Ureter (tissue), 1 donor: ENCODE measurements at regions not wholly inside any gene's neighbourhood (a gene's known extent, or its start where the extent isn't known, plus 50 kb on each side); places are given as distances from the start of the nearest gene placed in this dataset.

Source experiments
- DNase-seq: peaks from one replicate; pipeline ENCODE4 v3.0.0-alpha.2; 2020; ENCODE audit warnings: low spot score
- donor health status: DM: yes; HTN: yes; CAD: no.

DNA sequence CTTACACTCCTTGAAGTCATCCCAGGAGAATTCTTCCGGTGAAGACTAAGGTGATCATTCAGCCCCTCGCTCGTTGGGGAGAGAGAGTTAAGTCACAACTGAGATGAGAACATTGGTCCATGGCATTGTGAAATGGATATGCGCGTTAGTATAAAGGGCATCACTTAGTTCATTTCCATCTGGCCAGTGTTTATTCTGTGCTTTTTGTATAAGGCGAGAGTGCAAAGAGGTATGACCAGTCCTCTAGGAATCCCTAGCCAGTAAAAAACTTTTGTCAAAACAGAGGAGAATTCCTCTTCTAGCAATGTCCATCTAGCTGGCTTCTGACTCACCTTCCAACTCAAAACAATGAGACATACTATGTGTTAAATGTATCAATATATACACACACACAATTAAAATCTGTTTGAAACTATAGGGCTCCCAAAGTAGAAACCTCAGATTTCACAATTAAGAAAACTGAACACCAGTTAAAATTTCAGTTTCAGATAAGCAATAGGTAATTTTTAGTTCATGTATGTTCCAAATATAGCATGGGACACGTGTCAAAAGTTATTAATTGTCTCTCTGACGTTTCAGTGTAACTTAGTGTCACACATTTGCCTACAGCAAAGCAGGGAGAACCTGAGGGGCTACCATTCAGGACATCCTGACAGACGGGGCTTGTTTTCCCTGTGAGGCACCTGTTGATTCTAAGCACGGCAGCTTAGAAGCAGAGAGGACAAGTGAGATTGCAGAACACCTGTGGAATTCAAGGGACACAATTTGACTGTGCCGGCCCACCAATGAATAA lies 158.9 kb downstream of the KLF6 start:
- DNase-seq: no peak

DNA sequence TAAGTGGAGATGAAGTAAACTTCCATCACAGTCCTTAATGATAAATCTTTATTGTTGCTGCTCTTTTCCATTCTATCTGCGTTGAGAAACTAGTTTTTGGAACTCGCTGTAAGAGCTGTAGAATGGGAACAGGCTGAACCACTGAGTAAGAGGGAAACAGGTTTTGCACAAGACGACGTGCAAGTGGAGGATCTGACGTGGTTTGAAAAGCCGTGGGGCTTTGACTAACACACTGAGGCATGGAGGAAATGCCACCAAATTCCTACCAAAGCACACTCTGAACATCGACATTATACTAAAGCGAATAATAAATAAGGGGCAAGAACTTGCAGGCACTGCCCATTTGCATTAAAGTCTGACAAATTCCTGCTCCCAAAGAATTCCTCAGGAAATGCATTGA lies 160.6 kb downstream of the KLF6 start:
- DNase-seq: no peak

DNA sequence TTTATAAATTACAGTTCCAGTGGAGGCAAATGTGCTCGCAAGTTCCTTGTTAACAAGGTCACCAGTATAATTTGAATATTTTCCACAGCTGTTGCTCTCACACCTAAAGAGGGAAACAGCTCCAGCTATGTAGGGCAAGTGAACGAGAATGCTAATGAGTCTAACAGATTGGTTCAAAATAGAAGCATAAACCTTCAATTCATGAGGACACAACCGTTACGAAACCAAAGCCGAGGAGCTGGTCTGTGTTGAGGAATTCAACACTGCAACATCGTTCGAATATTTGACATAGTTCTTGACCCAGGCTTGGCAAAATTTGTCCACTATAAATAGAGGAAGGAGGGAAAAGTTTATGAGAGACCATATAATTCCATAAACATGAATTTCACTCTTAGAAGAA lies 161.3 kb downstream of the KLF6 start:
- no peak for DNase-seq

DNA sequence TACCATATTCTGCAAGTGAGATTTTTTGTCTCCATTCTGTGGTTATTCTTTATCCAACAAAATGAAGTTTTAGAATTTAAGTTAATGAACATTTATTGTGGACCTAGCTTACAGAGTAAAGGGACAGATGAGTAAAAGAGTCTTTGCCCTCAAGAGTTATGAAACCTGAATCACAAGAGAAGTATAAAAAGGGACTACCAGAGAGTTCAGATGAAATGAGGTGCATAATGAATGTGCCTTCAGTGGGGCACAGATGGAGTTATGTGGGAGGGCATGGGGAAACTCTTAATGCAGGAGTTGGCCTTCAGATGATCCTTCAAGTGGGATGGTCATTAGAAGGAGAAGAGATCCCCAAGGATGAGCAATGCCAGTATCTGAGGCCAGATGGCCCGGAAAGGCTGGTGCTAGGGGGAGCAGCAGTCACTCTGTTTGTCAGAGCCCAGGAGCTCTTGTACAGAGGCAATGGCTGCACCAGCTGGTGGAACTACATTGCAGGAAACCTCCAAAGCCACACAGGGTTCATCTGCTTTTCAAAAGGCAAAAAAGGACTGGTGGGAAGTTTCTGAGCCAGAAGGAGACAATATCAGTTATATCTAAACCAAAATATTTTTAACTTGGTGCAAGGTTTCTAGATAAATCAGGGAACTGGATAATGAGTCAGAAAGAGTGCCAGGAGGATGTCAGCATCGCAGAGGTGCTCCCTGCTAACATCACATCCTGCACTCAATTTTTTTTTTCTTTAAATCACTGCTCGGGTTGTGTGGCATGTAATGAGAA lies 162.0 kb downstream of the KLF6 start:
- DNase-seq: no peak

DNA sequence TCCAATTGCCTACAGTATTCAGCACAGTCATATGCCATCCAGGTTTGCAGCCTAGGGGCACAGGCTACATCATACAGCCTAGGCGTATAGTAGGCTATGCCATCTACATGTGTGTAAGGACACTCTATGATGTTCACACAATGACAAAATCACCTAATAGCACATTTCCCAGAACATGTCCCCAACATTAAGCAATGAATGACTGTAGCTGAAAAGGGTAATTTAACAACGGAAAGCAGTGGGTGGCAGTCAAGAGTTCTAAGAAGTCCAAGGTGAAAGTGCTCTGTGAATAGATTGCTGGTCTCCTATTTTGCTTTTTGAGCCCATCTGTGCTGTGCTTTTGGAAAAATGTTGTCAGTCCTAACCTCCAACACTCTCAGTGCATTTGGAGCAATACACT lies 162.6 kb downstream of the KLF6 start:
- DNase-seq: no peak

DNA sequence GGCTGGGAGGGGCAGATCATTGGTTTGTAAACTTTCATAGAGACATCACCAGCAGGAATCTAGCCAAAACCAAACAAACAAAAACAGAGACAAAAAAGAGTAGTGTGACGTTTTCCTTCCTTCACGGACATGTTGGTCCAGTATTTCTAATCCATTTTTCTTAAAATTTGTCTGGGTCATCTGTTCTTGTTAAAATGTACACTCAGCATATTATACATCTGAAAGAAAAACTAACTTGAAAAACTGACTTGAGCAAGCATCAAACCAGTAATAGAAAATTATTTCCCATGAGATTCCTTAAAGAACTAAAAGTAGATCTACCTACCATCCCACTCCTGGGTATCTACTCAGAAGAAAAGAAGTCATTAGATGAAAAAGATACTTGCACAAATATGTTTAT lies 164.2 kb downstream of the KLF6 start:
- DNase-seq: no peak

DNA sequence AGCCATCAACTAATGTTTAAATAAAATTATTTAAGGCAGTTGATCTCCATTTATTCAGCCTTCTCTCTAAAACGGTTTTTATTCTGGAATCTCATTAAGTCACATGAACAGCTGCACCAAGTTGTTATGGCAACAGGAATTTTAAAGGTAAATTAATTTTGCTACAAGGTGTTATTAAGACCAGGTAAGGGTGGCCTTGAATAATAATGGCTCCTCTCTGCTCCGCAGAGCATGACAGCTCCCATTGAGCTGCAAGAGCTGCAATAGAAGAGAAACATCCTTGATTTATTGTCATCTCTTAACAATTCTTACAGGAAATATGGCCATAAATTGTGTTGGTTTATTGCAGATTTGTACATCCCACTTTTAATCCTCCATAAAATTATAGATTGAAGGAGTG lies 165.8 kb downstream of the KLF6 start:
- no peak for DNase-seq

DNA sequence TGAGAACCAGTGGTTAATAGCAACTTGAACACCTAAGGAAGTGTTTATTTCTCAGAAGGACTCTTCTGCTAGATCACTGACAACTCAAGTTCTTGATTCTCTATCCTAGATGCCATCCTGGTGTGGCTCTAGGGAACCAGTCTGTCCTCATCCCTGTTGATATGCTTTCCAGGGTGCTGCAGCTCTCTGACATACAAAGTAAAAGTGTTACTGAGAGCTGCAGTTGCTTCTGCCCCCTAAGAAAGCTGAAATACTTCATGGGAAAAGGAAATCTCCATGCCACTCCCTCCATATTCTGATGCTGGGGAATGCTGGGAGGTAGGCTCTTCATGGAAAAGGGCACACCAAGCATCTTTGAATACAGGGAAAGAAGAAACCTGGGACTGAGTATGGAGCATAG lies 168.1 kb downstream of the KLF6 start:
- no peak for DNase-seq

DNA sequence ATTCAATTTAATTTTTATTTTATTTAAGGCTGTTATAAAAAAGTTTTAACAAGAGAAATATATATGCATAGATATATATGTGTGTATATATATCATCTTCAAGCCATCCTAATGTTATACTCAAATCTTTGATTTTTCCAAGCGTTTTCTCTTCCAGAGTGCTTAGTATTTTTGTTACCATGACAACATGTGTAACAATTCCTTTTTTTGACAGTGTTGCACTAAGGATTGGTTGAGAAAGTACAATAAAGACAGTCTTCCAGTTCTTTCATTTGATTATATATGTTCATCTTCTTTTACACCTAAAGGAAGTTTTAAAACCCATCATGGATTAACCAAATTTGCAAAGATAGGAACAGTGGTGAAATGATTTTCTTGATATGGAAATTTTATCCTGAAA lies 171.7 kb downstream of the KLF6 start:
- no peak for DNase-seq

DNA sequence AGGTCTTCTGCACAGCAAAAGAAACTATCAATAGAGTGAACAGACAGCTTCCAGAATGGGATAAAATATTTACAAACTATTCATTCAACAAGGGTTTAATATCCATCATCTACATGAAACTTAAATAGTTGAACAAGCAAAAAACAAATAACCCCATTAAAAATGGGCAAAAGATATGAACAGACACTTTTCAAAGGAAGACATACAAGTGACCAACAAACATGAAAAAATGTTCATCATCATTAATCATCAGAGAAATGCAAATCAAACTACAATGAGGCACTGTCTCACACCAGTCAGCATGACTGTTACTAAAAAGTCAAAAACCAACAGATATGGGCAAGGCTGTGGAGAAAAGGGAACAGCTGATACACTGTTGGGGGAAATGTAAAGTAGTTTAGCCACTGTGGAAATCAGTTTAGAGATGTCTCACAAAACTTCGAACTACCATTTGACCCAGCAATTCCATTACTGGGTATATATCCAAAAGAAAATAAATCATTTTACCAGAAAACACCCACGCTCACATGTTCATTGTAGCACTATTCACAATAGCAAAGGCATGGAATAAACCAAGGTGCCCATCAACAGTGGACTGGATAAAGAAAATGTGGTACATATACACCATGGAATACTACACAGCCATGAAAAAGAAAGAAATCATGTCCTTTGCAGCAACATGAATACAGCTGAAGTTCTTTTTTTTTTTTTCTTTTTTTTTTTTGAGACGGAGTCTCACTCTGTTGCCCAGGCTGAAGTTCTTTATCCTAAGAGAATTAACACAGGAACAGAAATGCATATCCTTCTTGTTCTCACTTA lies 172.6 kb downstream of the KLF6 start:
- DNase-seq: no peak

DNA sequence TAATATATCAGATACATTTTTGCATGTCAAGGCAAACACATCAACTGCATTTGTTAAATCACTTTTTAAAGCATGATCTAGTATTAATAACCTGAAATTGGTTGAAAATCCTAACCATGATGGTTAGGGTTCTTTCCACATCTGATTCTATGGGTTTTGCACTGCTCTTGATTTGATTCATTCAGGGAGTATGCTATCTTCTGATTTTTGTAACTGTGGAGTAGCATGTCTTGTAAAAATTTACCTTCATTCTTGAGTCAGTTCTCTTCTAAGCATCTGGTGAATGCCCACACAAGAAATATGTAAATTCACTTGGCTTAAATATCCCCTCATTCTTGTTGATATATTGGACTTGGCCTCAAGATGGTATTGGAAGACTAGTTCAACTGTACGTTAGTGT lies 178.7 kb downstream of the KLF6 start:
- no peak for DNase-seq

DNA sequence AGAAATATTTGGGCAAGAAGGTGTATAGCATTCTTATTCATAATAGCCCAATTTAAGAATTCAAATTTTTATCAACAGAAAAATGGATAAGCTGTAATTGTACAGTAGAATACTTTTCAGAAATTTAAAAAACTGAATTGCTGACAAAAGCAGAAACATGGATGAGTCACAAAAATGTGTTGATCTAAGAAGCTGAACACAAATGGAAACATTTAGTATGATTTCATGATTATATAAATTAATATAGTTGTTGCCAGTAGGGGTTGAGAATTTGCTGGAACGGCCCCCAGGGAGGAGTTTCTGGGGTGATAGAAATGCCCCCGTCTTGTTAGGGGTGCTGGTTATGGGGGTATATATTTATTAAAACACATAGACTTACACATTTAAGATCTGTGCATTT lies 179.1 kb downstream of the KLF6 start:
- no peak for DNase-seq

DNA sequence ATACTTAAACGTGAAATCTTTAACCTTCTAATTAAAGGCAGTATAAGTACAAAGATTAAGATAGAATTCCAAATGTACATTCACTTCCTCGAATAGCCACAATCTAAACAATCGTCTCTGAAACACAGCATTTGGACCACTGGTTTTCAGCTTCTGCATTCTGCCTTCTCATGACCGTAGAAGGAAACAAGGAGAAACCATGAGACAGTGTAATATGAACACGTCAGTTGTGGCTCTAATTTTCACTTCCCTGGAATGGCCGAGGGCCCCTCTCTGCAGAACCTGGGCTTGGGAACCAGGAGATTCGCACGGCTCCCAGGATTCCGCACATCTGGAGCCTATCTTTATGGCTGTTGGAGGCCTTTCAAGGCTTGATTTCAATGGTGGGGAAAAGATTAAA lies 189.3 kb downstream of the KLF6 start:
- no peak for DNase-seq

DNA sequence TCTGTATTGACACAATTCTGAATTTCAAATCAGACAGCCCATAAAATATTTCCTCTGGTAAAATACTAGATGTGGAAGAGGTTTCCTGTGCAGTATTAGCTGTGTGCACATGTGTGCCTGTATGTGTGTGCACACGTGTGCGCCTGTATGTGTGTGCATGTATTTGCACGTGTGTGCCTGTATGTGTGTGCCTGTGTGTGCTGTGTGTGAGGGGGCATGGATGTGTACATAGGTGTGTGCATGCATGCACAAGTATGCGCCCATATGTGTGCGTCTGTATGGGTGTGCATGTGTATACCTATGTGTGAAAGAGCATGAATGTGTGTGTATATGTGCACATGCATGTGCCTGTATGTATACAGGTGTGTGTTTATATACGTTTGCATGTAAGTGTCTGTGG lies 191.4 kb downstream of the KLF6 start:
- no peak for DNase-seq

DNA sequence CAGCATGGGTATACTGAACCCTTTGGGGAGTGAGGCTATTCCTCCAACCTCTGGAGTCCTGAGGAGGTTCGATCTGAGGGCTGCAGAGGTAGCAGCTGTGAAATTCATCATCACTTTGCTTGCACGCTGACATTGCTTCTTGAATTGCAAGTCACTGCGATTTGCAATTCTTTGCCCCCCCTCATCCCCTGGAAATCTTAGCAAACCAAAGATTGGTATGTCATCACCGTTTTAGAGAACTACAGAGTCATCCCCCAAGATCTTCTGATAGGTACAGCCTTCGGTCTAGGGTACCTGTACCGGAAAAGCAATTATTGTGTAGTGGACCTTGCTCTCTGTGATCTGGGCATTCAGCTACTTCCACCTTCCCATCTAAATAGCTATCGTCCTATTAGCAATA lies 192.6 kb downstream of the KLF6 start:
- no peak for DNase-seq

DNA sequence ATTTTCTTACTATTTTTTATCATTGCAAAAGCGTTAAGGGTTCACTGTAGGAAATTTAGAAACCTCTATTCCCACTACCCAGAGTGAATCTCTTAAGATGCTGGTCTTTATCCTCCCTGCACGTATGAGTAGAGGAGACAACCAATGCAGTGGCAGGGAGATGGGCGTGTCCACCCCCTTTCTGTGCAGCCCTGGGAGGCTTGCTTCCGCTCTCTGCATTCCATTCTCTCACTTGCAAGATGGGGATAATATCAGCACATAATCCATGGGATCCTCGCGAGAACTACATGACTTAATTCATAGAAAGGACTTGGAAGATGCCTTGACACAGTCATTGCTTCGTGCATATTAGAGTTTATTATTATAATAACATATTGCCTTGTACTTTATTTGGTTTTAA lies 196.2 kb downstream of the KLF6 start:
- DNase-seq: no peak

DNA sequence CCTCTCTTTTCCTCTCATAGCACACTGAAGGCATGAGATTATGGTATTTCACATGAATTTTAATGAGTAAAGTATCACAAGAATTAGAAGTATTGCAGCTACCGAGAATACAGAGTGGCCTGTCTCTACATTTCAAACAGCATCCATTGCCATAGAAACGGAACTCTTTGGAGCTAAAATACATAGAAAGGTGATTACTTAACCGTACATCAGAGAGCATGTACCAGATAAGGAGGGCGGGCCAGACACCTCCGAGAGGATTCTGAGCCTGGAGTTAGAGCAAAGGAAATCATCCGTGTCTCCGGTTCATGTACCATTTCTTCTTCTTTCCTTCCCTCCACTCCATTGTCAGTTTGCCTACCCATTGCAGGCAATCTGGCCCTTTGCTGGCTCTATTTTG lies 196.7 kb downstream of the KLF6 start:
- DNase-seq: no peak

DNA sequence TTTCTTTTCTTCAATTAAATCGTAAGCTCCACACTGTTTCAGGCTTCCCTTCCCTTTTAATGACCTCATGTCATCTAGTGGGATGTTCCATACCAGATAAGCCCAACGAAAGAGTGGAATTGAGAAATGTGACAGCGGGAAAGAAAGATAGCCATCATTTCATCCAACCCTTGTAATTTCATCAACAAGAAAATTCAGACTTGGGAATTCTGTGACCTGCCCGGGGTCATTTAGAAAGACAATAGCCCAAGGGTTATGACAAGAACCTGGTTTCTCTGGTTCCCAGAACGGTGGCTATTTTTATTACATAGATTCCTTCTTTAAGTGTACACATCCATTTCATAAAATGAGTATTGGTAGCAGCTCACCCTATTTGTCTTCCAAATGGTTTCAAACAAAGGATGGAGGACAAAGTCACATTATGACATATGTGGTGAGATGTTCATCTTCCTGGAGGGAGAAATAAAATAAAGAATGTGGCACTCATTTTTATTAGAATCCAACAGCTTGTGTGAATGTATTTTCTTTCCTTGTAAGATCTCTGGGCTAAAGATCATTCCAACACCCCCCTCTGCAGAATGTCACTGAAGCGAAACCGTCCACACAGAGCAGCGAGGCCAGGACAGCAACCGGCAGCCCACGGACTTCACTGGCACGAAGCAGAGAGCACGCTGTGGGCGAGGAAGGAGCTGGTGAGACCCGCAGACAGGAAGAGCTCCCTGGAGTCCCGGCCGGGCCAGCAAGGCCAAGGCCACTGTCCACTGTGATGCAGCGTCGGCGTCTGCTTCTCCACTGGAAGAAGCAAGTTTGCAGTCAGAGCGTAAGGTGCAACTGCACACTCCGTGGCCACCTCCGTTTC lies 199.9 kb downstream of the KLF6 start:
- DNase-seq: no peak

DNA sequence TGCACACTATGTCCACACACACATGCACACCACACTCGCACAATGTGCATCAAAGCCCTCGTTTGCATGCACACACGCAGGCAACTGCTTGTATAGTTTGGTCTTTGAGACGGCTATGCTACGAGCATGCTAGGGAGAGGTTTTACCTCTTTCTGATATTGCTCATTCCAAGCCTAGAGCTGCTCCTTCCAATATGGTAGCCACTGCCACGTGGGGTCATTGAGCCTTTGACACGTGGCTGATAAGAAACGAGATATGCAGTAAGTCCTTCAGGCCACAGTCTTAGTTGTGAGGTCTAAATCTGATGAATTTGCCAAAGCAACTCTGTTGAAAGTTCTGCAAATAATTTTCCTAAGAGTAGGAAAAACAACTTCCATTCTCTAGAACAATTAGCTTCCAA lies 204.4 kb downstream of the KLF6 start:
- no peak for DNase-seq

DNA sequence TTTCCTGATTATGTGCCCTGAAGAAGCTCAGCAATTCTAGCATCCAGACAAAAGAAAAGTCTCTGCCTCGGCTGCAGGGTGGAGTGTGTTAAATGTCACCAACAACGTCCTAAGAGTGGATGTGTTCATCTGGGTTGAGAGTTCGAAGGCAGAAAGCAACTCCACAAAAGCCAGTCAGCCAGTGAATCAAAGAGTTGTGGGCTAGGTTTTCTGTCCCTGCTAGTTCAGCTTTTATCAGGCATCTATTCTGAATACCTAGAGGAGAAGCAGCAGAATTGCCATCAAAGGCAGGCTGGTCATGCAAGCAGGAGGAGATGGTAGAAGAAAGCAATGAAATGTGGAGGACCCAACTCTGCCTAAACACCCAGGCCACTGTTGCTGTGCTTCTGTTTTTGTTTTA lies 205.2 kb downstream of the KLF6 start:
- DNase-seq: no peak

DNA sequence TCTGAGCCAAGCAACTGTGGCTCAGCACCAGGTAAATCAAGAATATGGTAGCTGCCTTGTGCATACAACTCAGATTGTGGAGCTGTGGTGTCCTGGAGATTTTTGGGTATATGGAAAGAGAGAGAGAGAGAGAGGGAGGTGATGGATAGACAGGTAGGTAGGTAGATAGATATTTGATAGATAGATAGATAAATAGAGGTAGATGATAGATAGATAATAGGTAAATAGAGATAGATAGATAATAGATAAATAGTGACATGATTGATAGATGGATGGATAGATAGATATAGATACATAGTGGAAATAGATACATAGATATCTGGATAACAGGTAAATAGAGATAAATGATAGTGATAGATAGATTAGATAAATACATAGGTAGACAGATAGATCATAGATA lies 206.3 kb downstream of the KLF6 start:
- DNase-seq: no peak

DNA sequence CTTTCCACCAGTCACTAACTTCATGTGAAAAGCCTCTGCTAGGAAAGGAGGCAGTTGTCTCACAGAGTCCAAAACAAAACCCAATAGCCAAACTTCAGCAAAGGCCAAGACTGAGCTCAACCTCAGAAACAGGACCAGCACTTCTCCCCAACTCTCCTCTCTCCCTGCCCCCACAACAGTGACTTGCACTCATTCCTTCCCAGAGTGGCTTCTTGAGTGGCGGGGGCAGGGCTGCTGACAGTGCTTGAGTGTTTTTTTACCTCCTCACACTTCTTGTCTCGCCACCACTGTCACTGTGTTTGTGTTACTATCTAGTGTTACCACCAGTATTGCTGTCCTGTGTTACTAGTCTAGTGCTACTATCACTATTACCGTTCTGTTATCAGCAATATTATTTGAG lies 206.8 kb downstream of the KLF6 start:
- DNase-seq: no peak
